CD1c-positive myeloid dendritic cell (primary cell): ENCODE measurements at regions not wholly inside any gene's neighbourhood (a gene's known extent, or its start where the extent isn't known, plus 50 kb on each side); places are given as distances from the start of the nearest gene placed in this dataset.

Experiments used
- DNase-seq: peaks from one replicate; pipeline ENCODE4 v3.0.0-alpha.2; 2016; ENCODE audit errors: extremely low spot score

GRCh38 chr3:127135241-127136023, 57.5 kb upstream of the PRR23E start:
- DNase-seq, result peak; percentile 3

- no peak for DNase-seq
These were observed 56.8 kb upstream of the PRR23E start for GRCh38 chr3:127136024-127136600.

DNA sequence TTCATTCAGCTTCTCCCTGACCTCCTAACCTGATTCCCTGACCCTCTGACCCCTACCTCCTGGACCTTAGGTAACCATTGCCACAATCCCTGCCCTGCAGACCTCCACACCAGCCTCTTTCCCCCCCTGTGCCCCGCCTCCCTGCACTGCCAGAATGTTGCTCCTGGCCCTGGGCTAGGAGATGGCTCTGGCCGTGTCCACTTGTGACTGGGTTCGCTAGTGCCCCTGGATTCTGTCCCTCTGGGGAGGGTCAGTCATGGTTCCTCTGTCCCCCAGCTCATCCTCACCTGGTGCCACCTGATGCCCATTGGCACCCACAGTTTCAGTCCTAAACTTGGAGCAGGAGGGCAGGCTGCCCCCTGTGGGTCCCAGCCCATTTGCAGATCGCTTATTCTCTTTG, 56.2 kb upstream of the PRR23E start:
- DNase-seq, result no peak

GRCh38 chr3:127137113-127137512, 55.8 kb upstream of the PRR23E start:
- DNase-seq, result no peak

DNA sequence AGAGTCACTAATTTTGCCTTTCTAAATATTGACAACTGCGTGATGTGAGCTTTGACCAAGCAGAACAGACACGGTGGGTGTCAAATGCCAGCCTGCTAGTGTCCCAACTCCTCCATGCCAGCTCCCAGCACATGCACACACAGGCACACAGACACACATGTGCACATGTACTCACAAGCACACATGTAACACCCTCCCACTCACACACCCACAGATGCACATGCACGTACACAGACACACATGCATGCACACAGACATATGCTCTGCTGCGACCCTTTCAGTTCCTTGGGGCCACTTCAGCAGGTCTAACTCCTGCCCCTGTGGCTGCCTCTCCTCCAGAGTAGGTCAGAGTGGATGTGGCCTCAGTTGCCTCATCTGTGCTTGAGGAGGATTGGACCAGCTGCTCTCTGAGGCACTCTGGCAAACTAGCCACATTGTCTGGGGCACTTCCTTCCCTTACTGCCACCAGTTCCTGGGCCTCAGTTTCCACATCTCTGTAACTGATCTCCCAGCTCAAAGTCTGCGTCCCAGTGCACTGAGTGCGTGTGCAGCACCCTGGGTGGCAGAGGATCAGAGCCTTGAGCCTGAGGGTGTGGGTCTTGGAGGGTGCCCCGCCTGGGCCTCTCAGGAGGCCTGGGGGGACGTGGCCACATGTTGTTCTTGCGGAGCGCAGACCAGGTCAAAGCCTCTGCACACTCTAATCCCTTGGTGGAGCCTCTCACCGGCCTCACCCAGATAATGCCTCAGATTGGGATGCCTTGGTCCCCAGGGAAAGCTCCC, 55.0 kb upstream of the PRR23E start:
- DNase-seq, result no peak

DNA sequence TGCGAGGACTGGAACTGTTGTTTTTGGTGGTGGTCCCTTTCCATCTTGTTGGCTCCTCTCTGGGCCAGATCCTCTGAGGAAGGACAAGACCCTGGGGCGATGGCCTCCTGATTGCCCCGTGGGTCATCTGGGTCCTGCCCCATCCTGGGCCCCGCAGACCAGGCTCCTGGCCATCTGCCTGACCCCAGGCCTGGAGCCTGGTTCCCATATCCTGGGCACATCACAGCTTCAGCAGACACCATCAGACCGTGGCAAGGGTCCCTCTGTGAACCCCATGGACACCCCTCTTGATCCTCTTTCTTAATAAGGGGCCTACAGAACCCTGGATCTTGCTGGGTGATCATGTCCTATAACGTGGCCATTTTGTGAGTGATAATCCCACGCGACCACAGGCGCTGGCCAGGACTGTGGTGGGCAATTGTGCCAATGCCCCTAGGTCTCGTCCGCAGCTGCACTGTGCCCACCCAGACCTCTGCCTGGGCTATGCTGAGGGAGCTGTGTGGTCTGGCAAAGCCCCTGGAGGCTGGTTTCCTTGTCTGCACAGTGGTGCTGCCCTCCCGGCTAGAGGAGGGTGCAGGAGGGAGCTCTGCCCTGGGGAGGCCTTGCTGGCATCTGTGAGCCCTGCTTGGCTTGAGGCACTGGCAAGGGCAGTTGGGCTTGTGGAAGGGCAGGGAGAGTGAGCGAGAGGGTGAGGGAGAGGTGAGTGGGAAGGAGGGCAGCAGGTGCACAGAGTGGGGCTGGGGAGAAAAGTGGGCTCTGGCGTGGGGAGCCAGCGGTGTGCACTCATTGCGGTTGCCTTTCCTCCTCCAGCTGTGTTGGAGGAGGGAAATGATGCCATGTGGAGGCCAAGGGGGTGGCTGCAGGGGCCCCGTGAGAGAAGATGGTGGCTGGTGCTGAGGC, 53.1 kb upstream of the PRR23E start:
- no peak for DNase-seq

GRCh38 chr3:127140501-127141460, 52.1 kb upstream of the PRR23E start:
- DNase-seq, result no peak

- no peak for DNase-seq
These were observed 50.8 kb upstream of the PRR23E start for GRCh38 chr3:127141921-127142730.
